Ascending aorta (tissue), 2 donors: ENCODE measurements at regions not wholly inside any gene's neighbourhood (a gene's known extent, or its start where the extent isn't known, plus 50 kb on each side); places are given as distances from the start of the nearest gene placed in this dataset.

ENCODE experiments used
- DNase-seq, 2 donors: peaks; one replicate each; pipeline ENCODE4 v3.0.0-alpha.2; 2019; ENCODE audit warnings: low spot score in 2 of 2
- H3K27ac ChIP-seq, 2 donors: fragments of 200-600 bp; sonication (generic); one replicate each; pipeline ENCODE4 v1.5.1; 2016 to 2017; ENCODE audit warnings: mild to moderate bottlenecking in 1 of 2
- H3K27me3 ChIP-seq: fragments of 200-600 bp; sonication (generic); one replicate; pipeline ENCODE4 v1.5.1; 2017
- H3K36me3 ChIP-seq, 2 donors: fragments of 200-600 bp; sonication (generic); one replicate each; pipeline ENCODE4 v1.5.1; 2016
- H3K4me1 ChIP-seq, 2 donors: fragments of 200-600 bp; sonication (generic); one replicate each; pipeline ENCODE4 v1.5.1; 2016 to 2017; ENCODE audit warnings: mild to moderate bottlenecking in 1 of 2
- H3K4me3 ChIP-seq, 2 donors: fragments of 200-600 bp; sonication (generic); one replicate each; pipeline ENCODE4 v1.5.1; 2016 to 2017; ENCODE audit warnings: mild to moderate bottlenecking in 1 of 2
- H3K9me3 ChIP-seq, 2 donors: fragments of 200-600 bp; sonication (generic); one replicate each; pipeline ENCODE4 v1.5.1; 2016
- CTCF ChIP-seq, 3 experiments: fragments of 200-600 bp in 2 of 3; fragments of 450-650 bp in 1 of 3; sonication (generic) in 2 of 3; IDR thresholded peaks; one replicate each; pipeline ENCODE4 v1.5.1; 2016 to 2019; ENCODE audit warnings: antibody characterized with exemption in 3 of 3, mild to moderate bottlenecking in 1 of 3, moderate library complexity in 1 of 3
- intact Hi-C: fragments of 100-400 bp; cut with DNase I; formaldehyde crosslinking; loops from one replicate; pipeline ENCODE4 v1.15.1; 2023

GRCh38 chr7:81355911-81356310 lies 413.9 kb downstream of the HGF start:
- no peaks in the 10 kb centered on the region for H3K4me1 ChIP-seq
- H3K27me3 ChIP-seq: no peaks in the 10 kb centered on the region
- intact Hi-C loops: no loop called here
- no peak for TF ChIP-seq CTCF (IDR thresholded peaks at IDR 0.05)
- no peak overlapping the region for H3K4me3 ChIP-seq
- no peak overlapping the region for H3K27ac ChIP-seq
- no peaks in the 10 kb centered on the region for H3K9me3 ChIP-seq
- no peak for DNase-seq
- no peaks in the 10 kb centered on the region for H3K36me3 ChIP-seq

GRCh38 chr7:81349044-81349443 lies 420.8 kb downstream of the HGF start:
- Histone ChIP-seq H3K4me1 (no peaks in the 10 kb centered on the region), H3K9me3 (no peaks in the 10 kb centered on the region), H3K4me3 (no peak overlapping the region), H3K27ac (no peak overlapping the region), H3K27me3 (no peaks in the 10 kb centered on the region), H3K36me3 (no peaks in the 10 kb centered on the region)
- TF ChIP-seq CTCF (IDR thresholded peaks at IDR 0.05): no peak
- intact Hi-C loops: no loop called here
- no peak for DNase-seq

- H3K27ac ChIP-seq: no peak overlapping the region
- intact Hi-C loops: no loop called here
These were observed 421.1 kb upstream of the SEMA3C start for GRCh38 chr7:81339946-81340345.

GRCh38 chr7:81333536-81333935 lies 414.7 kb upstream of the SEMA3C start:
- no peak for TF ChIP-seq CTCF (IDR thresholded peaks at IDR 0.05)
- no peak for DNase-seq

More at GRCh38 chr7:81339946-81340345, 421.1 kb upstream of the SEMA3C start:
- H3K4me1 ChIP-seq: no peaks in the 10 kb centered on the region
- H3K4me3 ChIP-seq: no peak overlapping the region
- TF ChIP-seq CTCF (IDR thresholded peaks at IDR 0.05): no peak
- no peaks in the 10 kb centered on the region for H3K27me3 ChIP-seq
- DNase-seq: no peak
- no peaks in the 10 kb centered on the region for H3K9me3 ChIP-seq
- H3K36me3 ChIP-seq: no peaks in the 10 kb centered on the region

GRCh38 chr7:81333004-81333403 lies 414.2 kb upstream of the SEMA3C start:
- no peak for DNase-seq
- no peak for TF ChIP-seq CTCF (IDR thresholded peaks at IDR 0.05)
- intact Hi-C loops: no loop called here
- no peaks in the 10 kb centered on the region for H3K27me3 ChIP-seq
- H3K27ac ChIP-seq: no peak overlapping the region
- no peaks in the 10 kb centered on the region for H3K36me3 ChIP-seq
- no peaks in the 10 kb centered on the region for H3K4me1 ChIP-seq
- H3K9me3 ChIP-seq: no peaks in the 10 kb centered on the region
- H3K4me3 ChIP-seq: no peak overlapping the region

More at GRCh38 chr7:81333536-81333935, 414.7 kb upstream of the SEMA3C start:
- no peak overlapping the region for H3K27ac ChIP-seq
- no peak overlapping the region for H3K4me3 ChIP-seq
- H3K4me1 ChIP-seq: no peaks in the 10 kb centered on the region
- H3K36me3 ChIP-seq: no peaks in the 10 kb centered on the region
- intact Hi-C loops: no loop called here
- H3K9me3 ChIP-seq: no peaks in the 10 kb centered on the region
- no peaks in the 10 kb centered on the region for H3K27me3 ChIP-seq
